HG03103 (cell line): ENCODE measurements at regions not wholly inside any gene's neighbourhood (a gene's known extent, or its start where the extent isn't known, plus 50 kb on each side); places are given as distances from the start of the nearest gene placed in this dataset.
"Not testable (repeated sequence)": the region's sequence is repeated elsewhere in the genome, so short reads cannot be mapped to it uniquely, and the experiment has no call there.

Experiments used
- ATAC-seq: cut with Tn5 transposase; IDR thresholded peaks from one replicate; pipeline ENCODE4 v1.9.1; 2021; ENCODE audit warnings: low read depth; ENCODE audit not compliant: unreplicated experiment

DNA sequence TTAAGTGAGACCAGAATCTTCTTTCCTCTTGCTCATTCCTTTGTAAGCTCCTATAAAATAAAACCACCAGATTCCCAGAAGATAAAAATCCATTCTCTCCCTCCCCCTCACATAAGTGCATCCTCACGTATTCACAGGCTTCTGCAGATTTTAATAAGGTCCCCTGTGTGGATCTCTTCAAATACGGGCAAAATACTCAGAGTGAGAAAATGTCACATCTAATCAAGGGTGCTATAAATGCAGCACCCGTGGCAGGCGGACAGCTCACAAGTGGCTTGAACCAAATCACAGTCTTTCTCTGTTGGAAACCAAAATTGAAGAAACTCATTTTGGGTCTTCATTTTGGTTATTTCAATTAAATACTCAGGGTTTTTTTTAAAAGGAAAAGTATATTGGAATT lies 212.9 kb upstream of the CMC1 start:
- no peak for ATAC-seq

DNA sequence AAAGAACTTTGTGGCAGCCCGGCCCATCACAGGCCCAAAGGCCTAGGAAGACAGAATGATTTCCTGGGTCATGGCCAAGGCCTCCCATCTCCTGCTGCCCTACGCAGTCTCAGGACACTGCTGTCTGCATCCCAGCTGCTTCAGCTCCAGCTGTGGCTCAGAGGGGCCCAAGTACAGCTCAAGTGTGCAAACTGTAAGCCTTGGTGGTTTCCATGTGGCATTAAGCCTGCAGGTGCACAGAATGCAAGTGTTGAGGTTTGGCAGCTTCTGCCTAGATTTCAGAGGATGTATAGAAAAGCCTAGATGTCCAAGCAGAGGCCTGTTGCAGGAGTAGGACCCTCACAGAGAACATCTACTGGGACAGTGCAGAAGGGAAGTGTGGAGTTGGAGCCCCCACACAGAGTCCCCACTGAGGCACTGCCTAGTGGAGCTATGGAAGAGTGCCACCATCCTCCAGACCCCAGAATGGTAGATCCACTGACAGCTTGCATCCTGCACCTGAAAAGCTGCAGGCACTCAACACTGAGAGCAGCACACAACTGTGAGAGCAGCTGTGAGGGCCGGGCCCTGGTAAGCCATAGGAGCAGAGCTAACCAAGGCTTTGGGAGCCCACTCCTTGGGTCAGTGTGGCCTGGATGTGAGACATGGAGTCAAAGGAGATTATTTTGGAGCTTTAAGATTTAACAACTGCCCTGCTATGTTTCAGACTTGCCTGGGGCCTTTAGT lies 208.2 kb upstream of the CMC1 start:
- no peak for ATAC-seq

DNA sequence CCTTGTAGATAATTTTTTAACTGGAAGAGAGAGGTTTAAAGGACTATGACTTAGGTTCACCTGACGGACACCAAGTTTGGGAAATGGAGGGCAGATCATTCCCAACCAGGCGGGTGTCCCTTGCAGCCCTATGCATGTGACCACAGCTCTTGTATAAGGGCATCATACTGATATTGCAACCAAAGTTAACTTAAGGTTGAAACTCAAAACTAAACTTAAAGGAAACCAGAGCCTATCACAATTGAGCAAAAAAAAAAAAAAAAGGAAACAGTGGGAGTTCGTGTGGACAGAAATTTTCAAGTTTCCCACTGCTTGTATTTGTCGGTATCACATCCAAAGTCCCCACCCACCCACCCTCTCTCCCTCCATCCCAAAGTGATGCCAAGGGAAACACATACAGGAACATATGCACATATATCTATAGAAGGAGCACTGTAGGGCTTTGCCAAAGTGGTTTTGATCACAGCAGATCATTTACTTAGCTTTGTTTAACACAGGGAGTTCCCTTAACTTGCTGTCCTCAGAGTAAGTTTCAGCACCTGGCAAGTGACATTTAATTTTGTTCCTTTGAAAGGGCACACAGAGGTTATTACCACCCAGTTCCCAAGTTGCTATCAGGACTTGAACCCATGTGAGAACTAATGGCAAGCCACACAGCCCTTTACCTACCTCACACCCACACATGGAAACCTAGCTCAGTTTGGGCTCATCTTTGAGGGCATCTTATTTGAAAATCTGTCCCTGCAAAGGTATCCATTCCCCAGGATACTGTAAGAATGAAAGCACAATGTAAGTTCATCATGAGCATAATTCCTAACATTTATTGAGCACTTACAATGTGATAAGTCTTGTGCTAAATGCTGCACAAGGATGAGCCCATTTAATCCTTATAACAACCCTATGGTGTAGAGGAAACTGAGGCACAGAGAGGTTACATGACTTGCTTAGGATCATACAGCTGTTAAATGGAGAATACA lies 204.5 kb upstream of the CMC1 start:
- no peak for ATAC-seq

DNA sequence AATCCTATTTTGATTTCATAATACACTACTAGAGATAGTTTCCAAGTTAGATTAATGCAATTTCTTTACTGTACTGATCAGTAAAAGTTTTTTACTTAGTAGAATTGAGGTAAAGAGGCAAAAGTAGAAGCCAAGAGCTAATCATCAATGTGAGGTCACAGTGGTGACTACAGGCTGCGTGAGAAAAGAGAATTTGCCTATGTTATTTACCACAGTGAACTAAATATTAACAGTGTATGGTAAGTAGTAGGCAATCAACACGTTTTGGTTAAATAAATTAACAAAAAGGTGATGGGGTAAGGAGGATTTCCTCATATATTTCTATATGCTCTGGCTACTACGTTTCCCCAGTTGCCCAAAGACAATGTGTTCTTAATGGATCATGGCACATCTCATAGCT lies 202.2 kb upstream of the CMC1 start:
- ATAC-seq, result no peak

DNA sequence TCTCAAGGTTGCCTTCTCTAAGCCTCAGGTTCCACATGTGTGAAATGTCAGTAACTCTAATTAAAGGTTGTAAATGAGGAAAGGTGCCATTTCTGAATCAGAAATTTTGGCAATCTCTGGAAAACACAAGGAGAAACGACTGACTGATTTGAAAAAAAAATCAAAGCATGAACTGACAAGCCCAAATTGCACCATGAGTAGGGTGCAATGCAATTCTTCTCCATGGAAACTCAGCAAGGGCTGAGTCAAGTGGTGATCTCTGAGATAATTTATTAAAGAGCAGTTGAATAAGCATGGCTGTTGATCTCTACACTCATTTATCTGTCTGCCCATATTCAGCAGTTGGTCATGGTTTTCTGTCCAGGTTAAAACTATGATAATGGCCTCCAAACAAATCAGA lies 201.6 kb upstream of the CMC1 start:
- no peak for ATAC-seq

DNA sequence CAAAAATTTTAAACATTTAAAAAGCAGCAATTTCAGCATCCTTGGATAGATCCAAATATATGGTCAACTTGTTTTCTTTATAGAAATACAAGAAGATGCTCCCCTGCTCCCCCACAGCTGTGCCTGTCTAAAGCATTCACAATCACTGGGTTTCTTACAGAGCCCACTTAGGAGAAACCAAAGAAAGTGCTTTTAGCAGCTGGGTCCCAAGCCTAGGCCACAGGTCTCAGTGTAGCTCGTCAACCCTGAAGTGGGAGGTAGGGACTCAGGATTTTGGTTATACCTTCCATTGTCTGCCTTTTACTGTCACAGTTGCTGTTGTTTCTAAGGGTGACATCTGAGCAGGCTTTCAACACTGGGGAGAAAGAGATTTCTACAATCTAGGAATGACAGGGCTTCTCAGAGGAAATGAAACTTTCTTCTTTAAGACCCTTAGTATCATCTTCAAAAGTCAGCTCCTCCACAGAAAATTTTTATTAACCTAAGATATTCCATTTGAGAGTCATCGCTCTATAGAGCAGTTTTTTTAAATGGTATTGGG lies 199.3 kb upstream of the CMC1 start:
- ATAC-seq, result no peak

DNA sequence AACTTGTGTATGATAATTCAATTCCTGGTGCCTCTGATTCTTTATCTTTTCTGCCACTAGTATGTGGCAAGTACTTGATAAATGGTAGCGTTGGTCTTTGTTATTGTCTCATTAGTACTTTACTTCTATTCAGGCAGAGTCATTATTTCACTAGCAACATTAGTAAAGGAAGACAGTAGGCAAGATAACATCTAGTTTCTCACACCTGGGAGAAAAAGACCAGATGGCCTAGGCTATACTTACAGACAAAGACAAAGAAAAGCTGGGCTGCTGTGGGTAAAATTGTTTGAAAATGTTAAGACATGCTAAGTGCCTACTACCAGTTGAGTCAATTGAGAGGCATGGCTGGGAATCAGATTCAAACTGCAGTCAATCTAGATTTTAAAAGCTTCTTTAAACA lies 198.7 kb upstream of the CMC1 start:
- no peak for ATAC-seq

DNA sequence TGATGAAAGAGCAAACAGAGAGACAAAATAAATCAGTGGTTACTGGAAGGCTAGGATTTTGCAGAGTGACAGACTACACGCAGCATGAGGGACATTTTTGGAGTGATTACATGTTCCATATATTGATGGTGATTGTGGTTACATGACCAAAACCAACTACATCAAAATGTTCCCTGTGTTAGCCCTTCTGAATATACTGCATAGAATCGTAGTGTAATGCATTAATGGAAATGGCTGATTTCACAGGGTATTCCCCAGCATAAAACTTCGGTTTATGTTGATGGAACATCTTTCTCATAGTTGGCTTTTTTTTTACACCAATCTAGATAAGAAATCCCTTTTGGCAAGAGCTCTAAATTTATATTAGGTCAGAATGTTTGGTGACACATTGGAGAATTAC lies 191.3 kb upstream of the CMC1 start:
- ATAC-seq, result no peak

DNA sequence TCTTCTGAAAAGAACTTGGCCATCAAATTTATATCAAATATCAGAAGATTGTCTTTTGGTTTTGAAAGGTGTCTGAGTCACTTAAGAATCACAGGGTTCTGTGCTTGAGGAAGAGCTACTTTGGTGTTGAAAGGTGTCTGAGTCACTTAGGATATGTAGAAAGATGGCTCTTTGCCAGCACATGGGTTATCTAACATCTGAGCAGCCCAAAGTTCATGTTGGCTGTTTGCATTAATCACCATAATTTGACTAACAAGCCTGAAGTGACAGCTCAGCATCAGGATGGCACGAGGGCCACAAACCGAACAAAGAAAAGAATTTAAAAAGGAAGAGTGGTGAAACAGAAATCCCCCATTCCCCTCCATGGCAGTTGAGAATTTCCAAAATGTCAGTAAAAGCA lies 190.5 kb upstream of the CMC1 start:
- ATAC-seq, result no peak

DNA sequence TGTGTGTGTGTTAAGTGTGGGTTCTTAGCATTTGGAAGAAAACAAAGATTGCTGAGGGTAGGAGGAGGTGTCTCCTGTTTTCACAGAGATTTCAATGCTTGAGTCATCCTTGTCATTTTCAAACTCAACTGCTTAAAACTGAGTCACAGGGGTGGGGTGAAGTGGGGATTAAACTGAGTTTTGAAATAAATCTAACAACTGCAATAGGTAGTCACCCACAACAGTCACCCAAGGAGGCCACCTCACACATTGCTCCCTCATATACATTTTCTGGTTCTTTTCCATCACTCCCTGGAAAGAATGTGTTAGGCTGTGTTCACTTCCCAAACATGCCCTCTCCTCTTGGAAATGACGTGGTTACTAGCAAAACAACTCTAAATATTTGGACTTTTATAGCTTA lies 187.7 kb upstream of the CMC1 start:
- ATAC-seq, result no peak

DNA sequence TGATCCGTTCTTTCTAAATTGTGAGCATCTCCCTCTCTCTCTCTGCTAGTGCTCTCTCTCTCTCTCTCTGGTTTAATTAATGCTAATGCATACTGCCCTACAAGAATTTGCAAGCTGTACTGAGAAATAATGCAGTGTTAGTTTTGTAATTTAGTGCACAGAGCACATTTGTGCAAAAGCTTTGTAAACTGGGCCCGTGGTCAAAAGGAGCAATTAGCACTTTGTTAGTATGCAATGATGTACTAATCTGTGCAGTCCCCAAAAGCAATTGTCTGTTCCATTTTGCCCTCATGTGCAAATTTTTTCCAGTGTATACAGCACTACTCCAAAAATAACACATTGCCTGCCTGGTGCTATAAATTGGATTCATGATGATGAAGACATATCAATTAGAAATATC lies 184.6 kb upstream of the CMC1 start:
- no peak for ATAC-seq

DNA sequence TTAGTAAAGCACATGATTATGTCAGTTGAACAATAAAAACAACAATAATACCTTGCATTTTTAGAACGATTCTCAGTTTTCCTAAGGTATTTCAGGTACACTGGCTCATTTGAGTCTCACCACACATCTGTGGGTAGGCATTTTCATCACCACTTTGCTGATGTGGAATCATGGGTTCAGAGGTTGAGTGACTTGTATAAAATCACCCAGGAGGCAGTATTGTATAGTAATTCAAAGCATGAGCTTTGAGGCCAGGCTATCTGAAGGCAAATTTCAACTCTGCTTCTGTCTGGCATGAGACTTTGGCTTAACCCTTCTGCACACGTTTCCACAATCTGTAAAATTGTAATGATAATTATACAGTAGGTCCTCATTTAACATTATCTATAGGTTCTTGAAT lies 183.9 kb upstream of the CMC1 start:
- ATAC-seq, result no peak

DNA sequence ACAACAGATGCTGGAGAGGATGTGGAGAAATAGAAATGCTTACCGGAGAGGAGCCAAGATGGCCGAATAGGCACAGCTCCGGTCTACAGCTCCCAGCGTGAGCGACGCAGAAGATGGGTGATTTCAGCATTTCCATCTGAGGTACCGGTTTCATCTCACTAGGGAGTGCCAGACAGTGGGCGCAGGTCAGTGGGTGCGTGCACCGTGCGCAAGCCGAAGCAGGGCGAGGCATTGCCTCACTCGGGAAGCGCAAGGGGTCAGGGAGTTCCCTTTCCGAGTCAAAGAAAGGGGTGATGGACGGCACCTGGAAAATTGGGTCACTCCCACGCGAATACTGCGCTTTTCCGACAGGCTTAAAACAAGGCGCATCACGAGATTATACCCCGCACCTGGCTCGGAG lies 182.2 kb upstream of the CMC1 start:
- not testable (repeated sequence) for ATAC-seq

DNA sequence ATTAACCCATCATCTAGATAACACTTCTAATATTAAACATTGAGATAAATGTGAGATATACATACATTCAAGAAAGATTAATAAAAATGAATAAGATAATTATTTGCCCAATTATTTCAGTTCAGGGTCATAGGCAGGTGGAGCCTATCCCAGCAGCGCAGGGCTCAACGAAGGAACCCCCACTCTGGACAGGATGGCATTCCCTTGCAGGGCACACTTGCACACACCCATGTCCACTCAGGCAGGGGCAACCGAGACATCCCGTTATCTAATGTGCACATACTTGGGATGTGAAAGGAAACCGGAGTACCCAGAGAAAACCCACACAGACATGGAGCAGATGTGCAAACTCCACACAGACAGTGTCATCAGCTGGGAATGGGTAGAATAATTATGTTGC lies 175.4 kb upstream of the CMC1 start:
- no peak for ATAC-seq

DNA sequence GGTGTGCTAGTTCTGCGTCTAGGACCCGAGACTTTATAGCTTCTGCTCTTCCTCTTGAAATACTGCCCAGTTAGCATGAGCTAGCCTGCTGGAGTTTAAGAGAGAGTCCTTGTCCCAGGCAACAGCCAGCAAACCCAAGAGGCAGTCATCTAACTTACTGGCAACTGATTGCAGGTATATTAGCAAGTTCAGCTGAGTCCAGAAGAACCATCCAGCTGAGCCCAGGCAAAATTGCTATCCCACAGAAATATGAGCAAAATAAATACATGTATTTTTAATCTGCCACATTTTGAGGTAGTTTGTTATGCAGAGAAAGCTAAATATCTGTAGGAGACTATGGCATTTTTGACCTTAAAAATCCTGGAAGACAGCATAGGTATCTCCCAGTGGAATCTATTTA lies 174.4 kb upstream of the CMC1 start:
- no peak for ATAC-seq

DNA sequence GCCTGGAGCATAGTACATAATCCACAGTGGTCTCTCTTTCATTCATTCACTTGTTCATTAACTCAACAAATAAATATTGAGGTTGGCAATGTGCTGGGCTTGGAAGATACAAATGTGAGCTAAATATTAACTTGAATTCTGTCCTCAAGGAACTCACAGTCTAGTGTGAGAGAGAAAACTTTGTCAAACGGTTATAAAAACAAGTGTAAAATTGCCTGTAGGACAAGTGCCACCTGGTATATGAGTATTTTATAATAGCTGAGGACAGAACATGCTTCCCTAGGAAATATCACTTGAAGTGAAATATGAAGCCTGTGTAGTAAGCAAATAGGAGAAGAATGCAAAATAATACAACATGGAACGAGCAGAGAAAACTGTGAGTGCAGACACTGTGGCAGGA lies 173.1 kb upstream of the CMC1 start:
- no peak for ATAC-seq

DNA sequence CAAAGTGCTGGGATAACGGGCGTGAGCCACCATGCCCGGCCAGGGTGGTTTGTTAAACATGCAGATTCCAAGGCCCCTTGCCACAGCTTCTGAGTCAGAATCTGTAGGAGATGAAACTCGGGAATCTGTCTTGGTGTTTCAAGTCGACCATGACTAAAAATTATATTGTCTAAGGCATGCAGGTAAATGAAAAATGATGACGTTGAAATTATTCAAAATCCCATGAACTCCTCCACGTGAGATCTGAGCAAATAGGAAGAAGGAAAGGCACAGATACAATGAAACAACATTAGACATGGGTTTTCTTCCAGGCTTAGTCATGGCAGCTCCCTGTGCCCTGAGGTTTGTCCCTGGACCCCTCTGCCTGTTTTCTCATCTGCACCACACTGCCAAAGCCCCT lies 172.0 kb upstream of the CMC1 start:
- no peak for ATAC-seq

DNA sequence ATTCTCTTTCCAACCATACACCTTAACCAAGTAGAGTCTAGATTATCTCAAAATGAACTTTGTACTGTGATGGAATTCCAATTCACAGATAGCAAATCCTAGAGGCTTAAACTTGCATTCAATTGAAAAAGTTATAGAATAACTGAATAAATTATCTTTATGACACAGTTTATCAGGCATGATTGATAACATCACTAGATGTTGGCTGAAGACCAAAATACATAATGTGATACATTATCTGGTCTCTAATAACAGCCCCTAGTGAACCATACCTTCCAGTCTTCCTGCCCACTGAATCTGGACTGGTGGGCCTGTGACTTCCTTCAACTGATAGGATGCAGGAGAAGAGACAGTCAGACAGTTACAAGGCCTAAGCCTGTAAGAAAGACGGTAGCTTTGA lies 165.2 kb upstream of the CMC1 start:
- no peak for ATAC-seq

DNA sequence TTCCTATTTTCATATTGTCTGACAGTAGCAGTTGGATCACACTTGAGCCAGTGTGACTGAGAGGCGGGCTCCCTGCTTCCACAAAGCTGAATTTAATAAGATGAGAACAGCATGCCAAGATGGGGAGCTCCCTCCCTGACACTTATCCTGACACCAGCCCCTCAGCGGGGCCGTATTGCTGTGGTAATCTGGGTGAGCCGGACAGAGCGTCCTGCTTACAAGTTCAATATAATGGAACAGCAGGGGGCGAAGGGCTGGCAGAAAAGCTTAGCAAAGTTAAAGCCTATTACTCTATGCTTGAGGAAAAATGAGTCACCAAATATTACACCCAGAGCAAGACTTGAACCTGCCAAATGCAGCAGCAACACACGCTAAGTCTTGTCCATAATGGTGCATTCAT lies 163.8 kb upstream of the CMC1 start:
- no peak for ATAC-seq

DNA sequence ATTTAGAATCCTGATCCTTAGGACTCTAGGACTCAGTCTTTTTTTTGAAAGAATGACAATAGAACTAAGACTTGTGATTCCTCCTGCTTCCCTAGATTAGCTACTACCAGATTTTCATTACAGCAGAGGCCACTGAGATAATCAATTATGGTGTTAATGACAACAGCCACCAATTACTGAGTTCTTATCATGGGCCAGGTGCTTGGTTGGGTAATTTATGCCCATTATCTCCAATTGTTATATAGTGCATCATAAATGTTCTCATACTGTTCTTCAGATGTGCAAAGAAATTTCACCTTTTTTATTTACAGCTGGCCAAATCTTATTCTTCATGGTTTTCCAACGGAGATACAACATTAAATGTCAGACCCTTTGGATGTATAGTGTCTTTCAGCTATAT lies 162.9 kb upstream of the CMC1 start:
- no peak for ATAC-seq

DNA sequence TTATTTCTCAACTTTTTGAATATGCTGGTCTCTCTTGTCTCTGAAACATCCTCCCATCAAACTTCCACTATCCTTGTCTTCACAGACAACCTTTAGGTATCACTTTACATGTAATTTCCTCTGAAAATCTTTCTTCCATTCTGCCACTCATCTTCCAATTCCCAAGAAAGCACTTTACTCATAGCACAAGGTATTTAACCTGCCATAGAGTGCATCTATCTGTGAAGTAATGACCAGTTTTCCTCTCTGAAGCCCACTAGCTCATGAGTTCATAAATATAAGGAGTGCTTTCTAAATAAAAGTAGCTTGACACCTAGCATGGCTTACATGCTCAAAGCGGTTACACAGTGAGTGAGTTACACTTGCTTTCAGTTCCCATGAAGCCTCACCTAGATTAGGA lies 160.7 kb upstream of the CMC1 start:
- no peak for ATAC-seq

DNA sequence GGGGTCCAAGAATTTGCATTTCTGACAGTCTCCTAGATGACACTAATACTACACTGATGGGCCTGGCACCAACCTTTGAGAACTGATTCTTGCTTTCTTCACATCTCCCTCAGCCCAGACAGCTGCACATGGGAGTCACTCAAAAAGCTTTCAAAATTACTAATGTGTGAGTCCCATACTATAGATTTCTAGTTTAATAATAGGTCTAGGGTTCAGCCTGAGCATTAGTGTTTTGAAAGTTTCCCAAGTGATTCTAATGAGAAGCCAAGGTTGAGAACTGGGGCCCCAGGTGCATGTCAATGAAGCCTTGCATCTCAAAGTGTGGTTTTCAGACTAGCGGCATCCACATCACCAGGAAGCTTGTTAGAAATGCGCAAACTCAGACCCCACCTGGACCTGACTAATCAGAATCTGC lies 159.9 kb upstream of the CMC1 start:
- no peak for ATAC-seq
